Endodermal cell (in vitro differentiated cells): ENCODE measurements at regions not wholly inside any gene's neighbourhood (a gene's known extent, or its start where the extent isn't known, plus 50 kb on each side); places are given as distances from the start of the nearest gene placed in this dataset.

Experiments used
- DNase-seq: peaks from one replicate; pipeline ENCODE4 v3.0.0-alpha.2; 2017
- H3K27ac ChIP-seq: 2 replicates; pipeline ENCODE4 v1.5.1; 2013; ENCODE audit warnings: mild to moderate bottlenecking, low read depth, low read length, moderate library complexity
- H3K27me3 ChIP-seq: 2 replicates; pipeline ENCODE4 v1.6.1; 2013; ENCODE audit warnings: mild to moderate bottlenecking, low read length, moderate library complexity; ENCODE audit not compliant: insufficient read depth, control insufficient read depth, poor library complexity, severe bottlenecking
- H3K36me3 ChIP-seq: 2 replicates; pipeline ENCODE4 v1.7.0; 2013; ENCODE audit warnings: mild to moderate bottlenecking, low read length, moderate library complexity; ENCODE audit not compliant: control insufficient read depth, insufficient read depth
- H3K4me1 ChIP-seq: one replicate; pipeline ENCODE4 v1.7.0; 2013; ENCODE audit warnings: low read length; ENCODE audit not compliant: control insufficient read depth, insufficient read depth
- H3K4me3 ChIP-seq: 2 replicates; pipeline ENCODE4 v1.5.1; 2013; ENCODE audit warnings: mild to moderate bottlenecking, low read length, moderate library complexity
- H3K9ac ChIP-seq: 2 replicates; pipeline ENCODE4 v1.6.1; 2013; ENCODE audit warnings: mild to moderate bottlenecking, low read length, moderate library complexity; ENCODE audit not compliant: poor library complexity, severe bottlenecking; ENCODE audit errors: extremely low read depth
- H3K9me3 ChIP-seq: 2 replicates; pipeline ENCODE4 v1.6.1; 2013; ENCODE audit warnings: mild to moderate bottlenecking, low read length, moderate library complexity; ENCODE audit not compliant: control insufficient read depth
- H3K27ac Mint-ChIP-seq: 2 replicates; pipeline ENCODE4 v1.8.0; 2020; ENCODE audit warnings: mixed read lengths
- H3K27me3 Mint-ChIP-seq: 2 replicates; pipeline ENCODE4 v1.8.0; 2021; ENCODE audit warnings: mild to moderate bottlenecking, mixed read lengths; ENCODE audit not compliant: insufficient read depth
- H3K36me3 Mint-ChIP-seq: 2 replicates; pipeline ENCODE4 v1.8.0; 2020; ENCODE audit warnings: low read depth, mixed read lengths
- H3K4me1 Mint-ChIP-seq: 2 replicates; pipeline ENCODE4 v1.8.0; 2020; ENCODE audit warnings: mixed read lengths
- H3K4me3 Mint-ChIP-seq: 2 replicates; pipeline ENCODE4 v1.8.0; 2020; ENCODE audit warnings: mild to moderate bottlenecking, moderate library complexity, mixed read lengths
- H3K9me3 Mint-ChIP-seq: 2 replicates; pipeline ENCODE4 v1.8.0; 2020; ENCODE audit warnings: mild to moderate bottlenecking, mixed read lengths
- CTCF ChIP-seq: fragments of 200-600 bp; sonication (generic); conservative IDR thresholded peaks from 2 replicates; pipeline ENCODE4 v1.5.0; 2021; ENCODE audit warnings: antibody characterized with exemption, mild to moderate bottlenecking
- WGBS, 2 experiments: methylation state at CpG; one replicate each; pipeline versions ENCODE4 v1.1.5 to v1.1.7; 2013; ENCODE audit warnings: missing lambda C conversion rate in 2 of 2, mixed read lengths in 1 of 2; ENCODE audit not compliant: insufficient coverage in 1 of 2, insufficient read length in 1 of 2; 5-methylcytosine and 5-hydroxymethylcytosine counted together

GRCh38 chr2:4217737-4218136 lies 514.4 kb downstream of the DCDC2C start:
- Histone ChIP-seq H3K27me3 (no peaks in the 10 kb centered on the region), H3K27ac (no peak overlapping the region), H3K9ac (no peak overlapping the region), H3K9me3 (no peaks in the 10 kb centered on the region), H3K36me3 (no peaks in the 10 kb centered on the region), H3K4me1 (no peaks in the 10 kb centered on the region), H3K4me3 (no peak overlapping the region)
- no peak overlapping the region for H3K4me3 Mint-ChIP-seq
- 57% methylated on average over 1 of the region's 1 CpG; no CpG with 5 or more reads in 1 of the 2 experiments for WGBS, 2 experiments
- H3K36me3 Mint-ChIP-seq = no peaks in the 10 kb centered on the region
- H3K4me1 Mint-ChIP-seq = no peaks in the 10 kb centered on the region
- TF ChIP-seq CTCF = no peak
- no peak overlapping the region for H3K27ac Mint-ChIP-seq
- DNase-seq = no peak
- no peaks in the 10 kb centered on the region for H3K27me3 Mint-ChIP-seq
- H3K9me3 Mint-ChIP-seq = peaks cover under 1% of the 10 kb centered on the region

GRCh38 chr2:4219101-4219500 lies 515.7 kb downstream of the DCDC2C start:
- no peak for TF ChIP-seq CTCF
- no peaks in the 10 kb centered on the region for H3K36me3 Mint-ChIP-seq
- DNase-seq = no peak
- H3K9me3 ChIP-seq = no peaks in the 10 kb centered on the region
- H3K4me1 ChIP-seq = no peaks in the 10 kb centered on the region
- no peak overlapping the region for H3K4me3 Mint-ChIP-seq
- 63 to 64% methylated on average over 1 of the region's 1 CpG for WGBS, 2 experiments
- no peaks in the 10 kb centered on the region for H3K4me1 Mint-ChIP-seq
- no peak overlapping the region for H3K4me3 ChIP-seq
- no peak overlapping the region for H3K9ac ChIP-seq
- no peaks in the 10 kb centered on the region for H3K27me3 ChIP-seq
- H3K27me3 Mint-ChIP-seq = no peaks in the 10 kb centered on the region
- H3K27ac ChIP-seq = peak overlapping the region; percentile 45
- H3K36me3 ChIP-seq = no peaks in the 10 kb centered on the region
- H3K9me3 Mint-ChIP-seq = no peaks in the 10 kb centered on the region
- no peak overlapping the region for H3K27ac Mint-ChIP-seq

- Mint-ChIP-seq H3K36me3 (no peaks in the 10 kb centered on the region), H3K4me3 (no peak overlapping the region), H3K27me3 (no peaks in the 10 kb centered on the region), H3K4me1 (no peaks in the 10 kb centered on the region), H3K9me3 (no peaks in the 10 kb centered on the region), H3K27ac (no peak overlapping the region)
- no peak overlapping the region for H3K9ac ChIP-seq
- no peaks in the 10 kb centered on the region for H3K9me3 ChIP-seq
- no peaks in the 10 kb centered on the region for H3K36me3 ChIP-seq
- no peak overlapping the region for H3K4me3 ChIP-seq
- H3K4me1 ChIP-seq = no peaks in the 10 kb centered on the region
- no peaks in the 10 kb centered on the region for H3K27me3 ChIP-seq
- peak overlapping the region; percentile 45 for H3K27ac ChIP-seq
- TF ChIP-seq CTCF = no peak
- no peak for DNase-seq
- 92% methylated on average over 1 of the region's 1 CpG; no CpG with 5 or more reads in 1 of the 2 experiments for WGBS, 2 experiments
Observed at GRCh38 chr2:4219571-4219970, 516.2 kb downstream of the DCDC2C start.
